HG03571 (cell line): ENCODE measurements at regions not wholly inside any gene's neighbourhood (a gene's known extent, or its start where the extent isn't known, plus 50 kb on each side); places are given as distances from the start of the nearest gene placed in this dataset.
"Not testable (repeated sequence)": the region's sequence is repeated elsewhere in the genome, so short reads cannot be mapped to it uniquely, and the experiment has no call there.

Source experiments
- ATAC-seq: cut with Tn5 transposase; IDR thresholded peaks from one replicate; pipeline ENCODE4 v1.9.1; 2021; ENCODE audit not compliant: unreplicated experiment

GRCh38 chr4:10388146-10388545, 69.1 kb downstream of the ZNF518B start:
- not testable (repeated sequence) for ATAC-seq

- no peak for ATAC-seq
Observed at GRCh38 chr4:10385994-10386394, 71.2 kb downstream of the ZNF518B start.

- ATAC-seq = no peak
Observed at GRCh38 chr4:10384974-10385373, 72.3 kb downstream of the ZNF518B start.

GRCh38 chr4:10383417-10383816, 73.8 kb downstream of the ZNF518B start:
- no peak for ATAC-seq

GRCh38 chr4:10382171-10382570, 75.1 kb downstream of the ZNF518B start:
- ATAC-seq = not testable (repeated sequence)

GRCh38 chr4:10381146-10381545, 76.1 kb downstream of the ZNF518B start:
- ATAC-seq = no peak

GRCh38 chr4:10380735-10381134, 76.5 kb downstream of the ZNF518B start:
- no peak for ATAC-seq

- no peak for ATAC-seq
Observed at GRCh38 chr4:10371869-10372471, 85.3 kb downstream of the ZNF518B start.

- ATAC-seq = no peak
Observed at GRCh38 chr4:10371121-10371520, 86.1 kb downstream of the ZNF518B start.

- no peak for ATAC-seq
Observed at GRCh38 chr4:10369517-10369916, 87.7 kb downstream of the ZNF518B start.

- no peak for ATAC-seq
Observed at GRCh38 chr4:10366628-10367027, 90.6 kb downstream of the ZNF518B start.

GRCh38 chr4:10364194-10364593, 93.0 kb downstream of the ZNF518B start:
- no peak for ATAC-seq

- ATAC-seq = no peak
Observed at GRCh38 chr4:10354746-10355145, 102.5 kb downstream of the ZNF518B start.

GRCh38 chr4:10354225-10354624, 103.0 kb downstream of the ZNF518B start:
- no peak for ATAC-seq

GRCh38 chr4:10353110-10353509, 104.1 kb downstream of the ZNF518B start:
- ATAC-seq = no peak

- ATAC-seq = no peak
Observed at GRCh38 chr4:10348241-10348640, 109.0 kb downstream of the ZNF518B start.

- no peak for ATAC-seq
Observed at GRCh38 chr4:10347815-10348214, 109.4 kb downstream of the ZNF518B start.

- ATAC-seq = no peak
Observed at GRCh38 chr4:10347281-10347795, 109.9 kb downstream of the ZNF518B start.

GRCh38 chr4:10346023-10346422, 111.2 kb downstream of the ZNF518B start:
- ATAC-seq = no peak

- ATAC-seq = no peak
Observed at GRCh38 chr4:10345381-10345784, 111.8 kb downstream of the ZNF518B start.

- no peak for ATAC-seq
Observed at GRCh38 chr4:10344824-10345223, 112.4 kb downstream of the ZNF518B start.

- ATAC-seq = no peak
Observed at GRCh38 chr4:10343656-10344055, 113.6 kb downstream of the ZNF518B start.

- no peak for ATAC-seq
Observed at GRCh38 chr4:10342866-10343265, 114.4 kb downstream of the ZNF518B start.
